ENCODE measurements at regions not wholly inside any gene's neighbourhood (a gene's known extent, or its start where the extent isn't known, plus 50 kb on each side); places are given as distances from the start of the nearest gene placed in this dataset.

DNA sequence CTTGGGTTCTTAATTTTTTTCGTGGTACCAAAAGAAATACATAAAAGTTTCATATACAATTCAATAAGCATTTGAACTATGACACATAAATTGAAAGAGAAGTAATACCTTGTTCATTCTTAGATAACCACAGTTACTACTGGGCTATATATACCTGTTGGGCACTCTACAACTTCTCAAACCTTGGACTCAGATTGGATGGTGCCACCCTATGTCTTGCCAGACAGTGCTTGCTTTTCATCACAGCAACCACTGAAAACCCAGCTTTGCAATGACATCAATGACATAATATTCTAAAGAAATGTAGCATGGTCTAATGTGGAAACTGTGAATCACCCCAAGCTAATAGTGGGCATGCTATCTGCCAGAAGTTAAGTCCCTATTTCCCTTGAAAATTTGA, 62.8 kb upstream of the DPH5 start:
- peaks cover 2% of the 10 kb centered on the region for H3K9me3 Mint-ChIP-seq
- H3K4me3 Mint-ChIP-seq: no peak overlapping the region
- TF ChIP-seq CTCF (IDR thresholded peaks at IDR 0.05; ENCODE audit: unreplicated experiment in 3 of 3): no peak
- no peak overlapping the region for H3K27ac Mint-ChIP-seq
- no peaks in the 10 kb centered on the region for H3K36me3 Mint-ChIP-seq (ENCODE audit: low read depth)
- no peaks in the 10 kb centered on the region for H3K27me3 Mint-ChIP-seq (ENCODE audit: low read depth)
- H3K4me1 Mint-ChIP-seq: no peaks in the 10 kb centered on the region

- H3K4me3 Mint-ChIP-seq: no peak overlapping the region
- no peaks in the 10 kb centered on the region for H3K27me3 Mint-ChIP-seq (ENCODE audit: low read depth)
- H3K9me3 Mint-ChIP-seq: no peaks in the 10 kb centered on the region
- H3K4me1 Mint-ChIP-seq: no peaks in the 10 kb centered on the region
- no peak overlapping the region for H3K27ac Mint-ChIP-seq
- no peak for TF ChIP-seq CTCF (IDR thresholded peaks at IDR 0.05; ENCODE audit: unreplicated experiment in 3 of 3)
- H3K36me3 Mint-ChIP-seq (ENCODE audit: low read depth): no peaks in the 10 kb centered on the region
These were observed 61.2 kb upstream of the DPH5 start for GRCh38 chr1:101086783-101087182.

- Mint-ChIP-seq H3K4me1 (no peaks in the 10 kb centered on the region), H3K36me3 (ENCODE audit: low read depth) (peaks cover 6% of the 10 kb centered on the region), H3K4me3 (no peak overlapping the region), H3K27me3 (ENCODE audit: low read depth) (no peaks in the 10 kb centered on the region), H3K9me3 (no peaks in the 10 kb centered on the region), H3K27ac (no peak overlapping the region)
- no peak for TF ChIP-seq CTCF (IDR thresholded peaks at IDR 0.05; ENCODE audit: unreplicated experiment in 3 of 3)
These were observed 56.2 kb upstream of the DPH5 start for GRCh38 chr1:101081496-101082488.

- no peaks in the 10 kb centered on the region for H3K9me3 Mint-ChIP-seq
- H3K27ac Mint-ChIP-seq: no peak overlapping the region
- TF ChIP-seq CTCF (IDR thresholded peaks at IDR 0.05; ENCODE audit: unreplicated experiment in 3 of 3): no peak
- H3K27me3 Mint-ChIP-seq (ENCODE audit: low read depth): no peaks in the 10 kb centered on the region
- H3K4me1 Mint-ChIP-seq: no peaks in the 10 kb centered on the region
- H3K36me3 Mint-ChIP-seq (ENCODE audit: low read depth): peaks cover 6% of the 10 kb centered on the region
- no peak overlapping the region for H3K4me3 Mint-ChIP-seq
These were observed 55.3 kb upstream of the DPH5 start for GRCh38 chr1:101080859-101081258.

DNA sequence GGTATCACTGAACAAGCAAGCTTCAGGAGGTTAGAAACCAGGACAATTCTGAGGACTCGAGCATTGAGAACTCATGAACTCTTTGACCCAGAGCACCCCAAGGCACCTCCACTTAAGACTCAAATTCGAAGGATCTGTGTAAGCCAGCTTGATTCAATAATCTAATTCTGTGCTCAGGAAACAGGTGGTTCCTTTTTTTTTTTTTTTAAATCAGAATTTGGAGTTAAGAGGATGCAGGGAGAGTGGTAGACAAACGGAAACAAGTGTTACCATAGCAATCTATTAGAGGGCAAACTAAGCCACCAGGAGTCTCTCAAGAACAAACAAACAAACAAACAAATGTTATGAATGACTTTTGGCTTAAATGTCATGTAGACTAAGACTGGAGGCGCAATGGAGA, 53.8 kb upstream of the DPH5 start:
- H3K27ac Mint-ChIP-seq: no peak overlapping the region
- H3K27me3 Mint-ChIP-seq (ENCODE audit: low read depth): no peaks in the 10 kb centered on the region
- no peak for TF ChIP-seq CTCF (IDR thresholded peaks at IDR 0.05; ENCODE audit: unreplicated experiment in 3 of 3)
- no peaks in the 10 kb centered on the region for H3K4me1 Mint-ChIP-seq
- H3K4me3 Mint-ChIP-seq: no peak overlapping the region
- H3K9me3 Mint-ChIP-seq: no peaks in the 10 kb centered on the region
- H3K36me3 Mint-ChIP-seq (ENCODE audit: low read depth): peaks cover 6% of the 10 kb centered on the region

- no peak for TF ChIP-seq CTCF (IDR thresholded peaks at IDR 0.05; ENCODE audit: unreplicated experiment in 3 of 3)
- Mint-ChIP-seq H3K36me3 (ENCODE audit: low read depth) (peaks cover 6% of the 10 kb centered on the region), H3K27ac (no peak overlapping the region), H3K9me3 (no peaks in the 10 kb centered on the region), H3K4me3 (no peak overlapping the region), H3K4me1 (no peaks in the 10 kb centered on the region), H3K27me3 (ENCODE audit: low read depth) (no peaks in the 10 kb centered on the region)
These were observed 52.3 kb upstream of the DPH5 start for GRCh38 chr1:101077849-101078248.

All from nephron (organoid).